Keratinocyte (primary cell): ENCODE measurements at regions not wholly inside any gene's neighbourhood (a gene's known extent, or its start where the extent isn't known, plus 50 kb on each side); places are given as distances from the start of the nearest gene placed in this dataset.

Experiments
- CTCF ChIP-seq, 3 experiments: IDR thresholded peaks in 1 of 3; conservative IDR thresholded peaks in 1 of 3; optimal IDR thresholded peaks in 1 of 3; 2 replicates in 2 of 3; 3 replicates in 1 of 3; pipeline versions ENCODE3 to v1.5.1; 2011; ENCODE audit warnings: low read length in 3 of 3, mild to moderate bottlenecking in 3 of 3, moderate library complexity in 2 of 3, control low read depth in 1 of 3, inconsistent platforms in 1 of 3; ENCODE audit not compliant: insufficient read depth in 2 of 3; ENCODE audit errors: extremely low read depth in 1 of 3
- EZH2 ChIP-seq: IDR thresholded peaks from one replicate; pipeline ENCODE4 v1.6.1; 2012; ENCODE audit warnings: inconsistent platforms, mild to moderate bottlenecking, low read length, moderate library complexity

- TF ChIP-seq CTCF (optimal IDR thresholded peaks at IDR 0.05 in 1 of 3, IDR thresholded peaks at IDR 0.05 in 1 of 3, conservative IDR thresholded peaks at IDR 0.05 in 1 of 3; ENCODE audit: extremely low read depth in 1 of 3, insufficient read depth in 2 of 3, low read length in 3 of 3) (no peak), EZH2 (no peak)
Measured at GRCh38 chr13:107806726-107807125, 408.6 kb downstream of the LIG4 start.
